HEK293 (cell line): ENCODE measurements at regions not wholly inside any gene's neighbourhood (a gene's known extent, or its start where the extent isn't known, plus 50 kb on each side); places are given as distances from the start of the nearest gene placed in this dataset.

ENCODE experiments used
- KLF9 ChIP-seq: fragments of 450-650 bp; formaldehyde crosslinking; IDR thresholded peaks from 2 replicates; pipeline ENCODE4 v1.5.1; 2016; ENCODE audit warnings: missing biosample characterization, missing genetic modification characterization, low read depth
- ZBTB1 ChIP-seq: fragments of 450-650 bp; formaldehyde crosslinking; IDR thresholded peaks from 2 replicates; pipeline ENCODE4 v1.5.1; 2016; ENCODE audit warnings: missing biosample characterization, missing genetic modification characterization
- ZBTB21 ChIP-seq: fragments of 450-650 bp; formaldehyde crosslinking; IDR thresholded peaks from 2 replicates; pipeline ENCODE4 v1.5.1; 2017; ENCODE audit warnings: missing biosample characterization, missing genetic modification characterization
- ZNF138 ChIP-seq: fragments of 450-650 bp; formaldehyde crosslinking; IDR thresholded peaks from 2 replicates; pipeline ENCODE4 v1.5.1; 2016; ENCODE audit warnings: missing biosample characterization, missing genetic modification characterization, borderline replicate concordance
- ZNF677 ChIP-seq: fragments of 450-650 bp; IDR thresholded peaks from 2 replicates; pipeline ENCODE4 v1.5.0; 2018; ENCODE audit warnings: missing biosample characterization, mild to moderate bottlenecking, missing genetic modification characterization, moderate library complexity

DNA sequence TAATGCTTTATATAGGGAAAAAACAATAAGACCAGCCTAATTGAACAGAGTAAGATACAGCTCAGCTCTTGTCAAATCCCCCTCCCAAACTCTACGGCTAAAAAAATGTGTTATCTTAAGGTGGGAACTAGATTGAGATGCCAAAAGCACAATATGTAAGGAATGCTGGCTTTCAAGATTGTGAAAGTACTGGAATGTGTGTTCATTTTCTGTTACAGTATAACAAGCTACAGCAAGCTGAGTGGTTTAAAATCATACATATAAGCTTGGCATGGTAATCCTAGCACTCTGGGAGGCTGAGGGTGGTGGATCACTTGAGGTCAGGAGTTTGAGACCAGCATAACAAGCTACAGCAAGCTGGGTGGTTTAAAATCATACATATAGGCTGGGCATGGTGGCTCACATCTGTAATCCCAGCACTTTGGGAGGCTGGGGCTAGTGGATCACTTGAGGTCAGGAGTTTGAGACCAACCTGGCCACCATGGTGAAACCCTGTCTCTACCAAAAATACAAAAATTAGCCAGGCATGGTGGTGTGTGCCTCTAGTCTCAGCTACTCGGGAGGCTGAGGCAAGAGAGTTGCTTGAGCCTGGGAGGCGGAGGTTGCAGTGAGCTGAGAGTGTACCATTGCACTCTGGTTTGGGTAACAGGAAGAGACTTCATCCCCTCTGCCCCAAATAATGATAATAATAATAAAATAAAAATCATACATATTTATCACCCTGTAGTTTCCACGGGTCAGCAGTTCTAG lies 297.7 kb downstream of the DOK5 start:
- TF ChIP-seq ZBTB21 (tag by site-specific recombination) (no peak), ZNF677 (tag by site-specific recombination) (no peak), KLF9 (tag by site-specific recombination) (no peak), ZBTB1 (no peak), ZNF138 (no peak)
